BLaER1 treated with 17β-estradiol and CSF1 and Interleukin-3, amounts not matched to agents 10 nM and 100 nM (cell line): ENCODE measurements at regions not wholly inside any gene's neighbourhood (a gene's known extent, or its start where the extent isn't known, plus 50 kb on each side); places are given as distances from the start of the nearest gene placed in this dataset.

Source experiments
- H3K27ac ChIP-seq, 11 experiments: shearing (Covaris generic); formaldehyde crosslinking; 2 replicates each; pipeline ENCODE4 v1.8.1; 2022
- H3K27me3 ChIP-seq, 11 experiments: shearing (Covaris generic); formaldehyde crosslinking; 2 replicates each; pipeline ENCODE4 v1.8.1; 2022
- H3K36me3 ChIP-seq, 11 experiments: shearing (Covaris generic); formaldehyde crosslinking; 2 replicates each; pipeline ENCODE4 v1.8.1; 2022
- H3K4me1 ChIP-seq, 10 experiments: shearing (Covaris generic); formaldehyde crosslinking; 2 replicates each; pipeline ENCODE4 v1.8.1; 2022
- H3K4me2 ChIP-seq, 11 experiments: shearing (Covaris generic); formaldehyde crosslinking; 2 replicates each; pipeline ENCODE4 v1.8.1; 2022
- H3K4me3 ChIP-seq, 10 experiments: shearing (Covaris generic); formaldehyde crosslinking; 2 replicates each; pipeline ENCODE4 v1.8.1; 2022
- H3K9ac ChIP-seq, 11 experiments: shearing (Covaris generic); formaldehyde crosslinking; 2 replicates each; pipeline ENCODE4 v1.8.1; 2022
- H3K9me3 ChIP-seq, 11 experiments: shearing (Covaris generic); formaldehyde crosslinking; replicated peaks in 1 of 11; 2 replicates each; pipeline ENCODE4 v1.8.1; 2022
- H4K20me1 ChIP-seq, 11 experiments: shearing (Covaris generic); formaldehyde crosslinking; 2 replicates each; pipeline ENCODE4 v1.8.1; 2022
- Cebpa-rat ChIP-seq, 11 experiments: shearing (Covaris generic); IDR thresholded peaks; 2 replicates each; pipeline ENCODE4 v1.8.1; 2022

GRCh38 chr3:105235221-105235620, 131.5 kb upstream of the ALCAM start:
- Histone ChIP-seq H3K9me3 (no peaks in the 10 kb centered on the region), H3K27me3 (no peaks in the 10 kb centered on the region), H3K4me1 (peaks cover 0 to 18% (median 0%) of the 10 kb centered on the region in 10 experiments; a peak in 5 of 20 replicates), H3K9ac (no peak overlapping the region), H3K36me3 (no peaks in the 10 kb centered on the region), H3K4me2 (no peak overlapping the region), H3K4me3 (no peak overlapping the region), H3K27ac (no peak overlapping the region), H4K20me1 (no peaks in the 10 kb centered on the region)
- TF ChIP-seq Cebpa-rat (IDR thresholded peaks at IDR 0.05): no peak

GRCh38 chr3:105235785-105236184, 130.9 kb upstream of the ALCAM start:
- no peak overlapping the region for H3K4me3 ChIP-seq
- H3K27me3 ChIP-seq: no peaks in the 10 kb centered on the region
- peaks cover 0 to 18% (median 0%) of the 10 kb centered on the region in 10 experiments; a peak in 5 of 20 replicates for H3K4me1 ChIP-seq
- H3K9me3 ChIP-seq: no peaks in the 10 kb centered on the region
- H4K20me1 ChIP-seq: no peaks in the 10 kb centered on the region
- no peak for TF ChIP-seq Cebpa-rat (IDR thresholded peaks at IDR 0.05)
- no peak overlapping the region for H3K27ac ChIP-seq
- no peak overlapping the region for H3K4me2 ChIP-seq
- no peaks in the 10 kb centered on the region for H3K36me3 ChIP-seq
- H3K9ac ChIP-seq: no peak overlapping the region

GRCh38 chr3:105238367-105238766, 128.3 kb upstream of the ALCAM start:
- H3K4me3 ChIP-seq: no peak overlapping the region
- TF ChIP-seq Cebpa-rat (IDR thresholded peaks at IDR 0.05): no peak

GRCh38 chr3:105243076-105243475, 123.6 kb upstream of the ALCAM start:
- peak overlapping the region in 2 of 11 experiments; percentile 10 to 12; a peak in 1 of 22 replicates for H3K4me2 ChIP-seq
- H3K36me3 ChIP-seq: no peaks in the 10 kb centered on the region
- H3K9ac ChIP-seq: no peak overlapping the region
- no peaks in the 10 kb centered on the region for H3K27me3 ChIP-seq
- no peak overlapping the region for H3K27ac ChIP-seq
- H4K20me1 ChIP-seq: no peaks in the 10 kb centered on the region
- H3K4me1 ChIP-seq: peaks cover 0 to 10% (median 0%) of the 10 kb centered on the region in 10 experiments; a peak in 2 of 20 replicates
- no peak for TF ChIP-seq Cebpa-rat (IDR thresholded peaks at IDR 0.05)
- no peak overlapping the region for H3K4me3 ChIP-seq
- H3K9me3 ChIP-seq: no peaks in the 10 kb centered on the region

More at GRCh38 chr3:105238367-105238766, 128.3 kb upstream of the ALCAM start:
- no peaks in the 10 kb centered on the region for H3K27me3 ChIP-seq
- H3K27ac ChIP-seq: no peak overlapping the region
- no peaks in the 10 kb centered on the region for H3K9me3 ChIP-seq
- H3K36me3 ChIP-seq: no peaks in the 10 kb centered on the region
- H3K4me1 ChIP-seq: peaks cover 0 to 10% (median 0%) of the 10 kb centered on the region in 10 experiments; a peak in 2 of 20 replicates
- H3K4me2 ChIP-seq: no peak overlapping the region
- H4K20me1 ChIP-seq: no peaks in the 10 kb centered on the region
- H3K9ac ChIP-seq: no peak overlapping the region

GRCh38 chr3:105246536-105246935, 120.2 kb upstream of the ALCAM start:
- Histone ChIP-seq H3K4me3 (no peak overlapping the region), H3K36me3 (no peaks in the 10 kb centered on the region), H3K27me3 (no peaks in the 10 kb centered on the region), H3K9ac (no peak overlapping the region), H3K27ac (no peak overlapping the region), H3K9me3 (peaks cover 0 to 10% (median 0%) of the 10 kb centered on the region in 11 experiments; a peak in 3 of 22 replicates), H4K20me1 (no peaks in the 10 kb centered on the region; a peak in 1 of 22 replicates), H3K4me1 (peaks cover 0 to 10% (median 0%) of the 10 kb centered on the region in 10 experiments; a peak in 2 of 20 replicates), H3K4me2 (no peak overlapping the region)
- no peak for TF ChIP-seq Cebpa-rat (IDR thresholded peaks at IDR 0.05)

GRCh38 chr3:105253225-105253624, 113.5 kb upstream of the ALCAM start:
- no peaks in the 10 kb centered on the region; a peak in 1 of 22 replicates for H4K20me1 ChIP-seq
- H3K9me3 ChIP-seq: peaks cover 0 to 12% (median 0%) of the 10 kb centered on the region in 11 experiments; a peak in 3 of 22 replicates
- TF ChIP-seq Cebpa-rat (IDR thresholded peaks at IDR 0.05): no peak
- H3K4me1 ChIP-seq: no peaks in the 10 kb centered on the region
- H3K9ac ChIP-seq: no peak overlapping the region
- H3K36me3 ChIP-seq: no peaks in the 10 kb centered on the region
- H3K27ac ChIP-seq: no peak overlapping the region
- H3K27me3 ChIP-seq: no peaks in the 10 kb centered on the region
- H3K4me3 ChIP-seq: no peak overlapping the region
- no peak overlapping the region for H3K4me2 ChIP-seq

- H3K4me3 ChIP-seq: no peak overlapping the region
- H4K20me1 ChIP-seq: no peaks in the 10 kb centered on the region
- no peak overlapping the region for H3K9ac ChIP-seq
- no peaks in the 10 kb centered on the region for H3K36me3 ChIP-seq
- no peaks in the 10 kb centered on the region for H3K27me3 ChIP-seq
- H3K9me3 ChIP-seq: peaks cover 0 to 12% (median 0%) of the 10 kb centered on the region in 11 experiments; a peak in 3 of 22 replicates
- no peaks in the 10 kb centered on the region for H3K4me1 ChIP-seq
- H3K27ac ChIP-seq: no peak overlapping the region
- TF ChIP-seq Cebpa-rat (IDR thresholded peaks at IDR 0.05): no peak
- no peak overlapping the region for H3K4me2 ChIP-seq
Measured at GRCh38 chr3:105254154-105254553, 112.6 kb upstream of the ALCAM start.

GRCh38 chr3:105255350-105255749, 111.4 kb upstream of the ALCAM start:
- Histone ChIP-seq H3K4me3 (no peak overlapping the region), H3K36me3 (no peaks in the 10 kb centered on the region), H3K9me3 (peaks cover 0 to 16% (median 4%) of the 10 kb centered on the region in 11 experiments; a peak in 13 of 22 replicates), H3K27ac (no peak overlapping the region), H3K4me1 (no peaks in the 10 kb centered on the region), H4K20me1 (no peaks in the 10 kb centered on the region), H3K9ac (no peak overlapping the region), H3K4me2 (no peak overlapping the region), H3K27me3 (no peaks in the 10 kb centered on the region)
- TF ChIP-seq Cebpa-rat (IDR thresholded peaks at IDR 0.05): no peak

- TF ChIP-seq Cebpa-rat (IDR thresholded peaks at IDR 0.05): no peak
- Histone ChIP-seq H3K4me2 (no peak overlapping the region), H3K4me3 (no peak overlapping the region), H4K20me1 (no peaks in the 10 kb centered on the region), H3K9me3 (peaks cover 0 to 13% (median 7%) of the 10 kb centered on the region in 11 experiments; a peak in 12 of 22 replicates), H3K27ac (no peak overlapping the region), H3K4me1 (no peaks in the 10 kb centered on the region), H3K9ac (no peak overlapping the region), H3K36me3 (no peaks in the 10 kb centered on the region), H3K27me3 (no peaks in the 10 kb centered on the region)
Measured at GRCh38 chr3:105259496-105259895, 107.2 kb upstream of the ALCAM start.

GRCh38 chr3:105260385-105260784, 106.3 kb upstream of the ALCAM start:
- peaks cover 0 to 13% (median 7%) of the 10 kb centered on the region in 11 experiments; a peak in 12 of 22 replicates for H3K9me3 ChIP-seq

More at GRCh38 chr3:105260385-105260784, 106.3 kb upstream of the ALCAM start:
- Histone ChIP-seq H3K27me3 (no peaks in the 10 kb centered on the region), H3K4me1 (no peaks in the 10 kb centered on the region), H3K4me2 (no peak overlapping the region), H3K27ac (no peak overlapping the region), H4K20me1 (no peaks in the 10 kb centered on the region), H3K9ac (no peak overlapping the region), H3K36me3 (no peaks in the 10 kb centered on the region), H3K4me3 (no peak overlapping the region)
- TF ChIP-seq Cebpa-rat (IDR thresholded peaks at IDR 0.05): no peak
